HL-60 (cell line): ENCODE measurements at regions not wholly inside any gene's neighbourhood (a gene's known extent, or its start where the extent isn't known, plus 50 kb on each side); places are given as distances from the start of the nearest gene placed in this dataset.
"Not testable (repeated sequence)": the region's sequence is repeated elsewhere in the genome, so short reads cannot be mapped to it uniquely, and the experiment has no call there.

Experiments used
- DNase-seq, 2 experiments: peaks; one replicate each; pipeline ENCODE4 v3.0.0-alpha.2; 2010 to 2020; ENCODE audit warnings: low read depth in 1 of 2, low spot score in 1 of 2
- H3K27ac ChIP-seq: fragments of 250-450 bp; sonication (Bioruptor Pico); replicated peaks from 2 replicates; pipeline ENCODE4 v1.5.1; 2020; ENCODE audit warnings: mild to moderate bottlenecking, moderate library complexity
- H3K27me3 ChIP-seq: fragments of 250-450 bp; sonication (Bioruptor Pico); 2 replicates; pipeline ENCODE4 v1.5.1; 2021; ENCODE audit warnings: mild to moderate bottlenecking, moderate library complexity; ENCODE audit not compliant: insufficient read depth, poor library complexity, severe bottlenecking
- H3K4me3 ChIP-seq: replicated peaks from 2 replicates; pipeline ENCODE4 v1.5.1; 2011; ENCODE audit warnings: mild to moderate bottlenecking, control low read depth, low read length; ENCODE audit not compliant: insufficient read depth
- CTCF ChIP-seq: IDR thresholded peaks from one replicate; pipeline ENCODE4 v1.5.1; 2011; ENCODE audit warnings: low read length, control low read depth, inconsistent platforms; ENCODE audit not compliant: insufficient read depth
- GABPA ChIP-seq: IDR thresholded peaks from 2 replicates; pipeline ENCODE4 v1.6.1; 2012; ENCODE audit warnings: low read depth
- POLR2AphosphoS5 ChIP-seq: IDR thresholded peaks from 2 replicates; pipeline ENCODE4 v1.6.1; 2012; ENCODE audit warnings: low read depth
- SPI1 ChIP-seq: IDR thresholded peaks from 2 replicates; pipeline ENCODE4 v1.6.1; 2012; ENCODE audit warnings: low read depth, mild to moderate bottlenecking, borderline replicate concordance
- TF ChIP-seq, protein P1 (sequence below): IDR thresholded peaks from 2 replicates; pipeline ENCODE4 v1.6.1; 2012; ENCODE audit warnings: low read depth; ENCODE audit not compliant: insufficient replicate concordance

- H3K4me3 ChIP-seq, H3K27ac ChIP-seq, H3K27me3 ChIP-seq: not testable (repeated sequence)
- TF ChIP-seq SPI1: peak; percentile 66; the same call in 1 of the 2 replicates
- DNase-seq: peak in 1 of 2 experiments; percentile 33
These were observed 79.1 kb upstream of the PARP4 start for GRCh38 chr13:24591697-24592096.

- H3K27me3 ChIP-seq, H3K27ac ChIP-seq, H3K4me3 ChIP-seq, DNase-seq: not testable (repeated sequence)
These were observed 82.1 kb upstream of the ATP12A start for GRCh38 chr13:24597906-24598670.

DNA sequence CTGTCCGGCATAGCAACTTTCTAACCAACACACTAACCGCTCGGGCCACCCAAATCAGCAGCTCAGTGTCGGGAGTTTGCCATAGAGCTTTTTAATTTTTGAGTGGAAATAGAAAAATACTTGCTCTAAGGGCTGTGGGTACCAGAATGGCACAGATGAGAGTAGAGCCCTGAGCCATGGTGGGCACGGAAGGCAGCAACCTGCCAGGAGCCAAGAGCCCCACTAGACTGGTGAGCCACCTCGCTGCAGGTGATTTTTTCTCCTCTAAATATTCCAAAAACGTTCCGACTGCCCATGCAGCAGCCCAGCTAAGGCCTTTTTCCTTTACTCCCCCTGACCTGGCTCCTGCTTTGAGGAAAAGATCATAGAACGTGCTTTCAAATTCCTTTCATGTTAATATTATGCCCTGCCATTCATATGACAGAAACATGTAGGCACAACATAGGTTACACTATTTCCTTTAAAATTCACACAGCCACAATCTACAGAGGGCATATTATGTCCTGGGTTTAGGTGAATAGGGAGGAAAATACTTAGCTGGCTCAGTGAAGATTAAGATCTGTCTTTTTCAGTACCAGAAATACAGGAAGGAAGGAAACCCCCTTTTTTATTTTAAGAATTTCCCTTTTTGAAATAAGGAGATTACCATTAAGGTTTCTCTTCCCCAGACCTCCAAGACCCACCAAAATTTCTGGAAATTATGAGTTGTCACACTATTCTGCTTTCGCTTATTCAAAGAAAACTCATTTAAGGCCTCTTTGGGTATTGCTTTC lies 81.0 kb upstream of the ATP12A start:
- H3K4me3 ChIP-seq, DNase-seq, H3K27me3 ChIP-seq, H3K27ac ChIP-seq: not testable (repeated sequence)

- Histone ChIP-seq H3K27ac (no peak overlapping the region; the same call in 1 of the 2 replicates), H3K4me3 (no peak overlapping the region), H3K27me3 (no peaks in the 10 kb centered on the region)
- no peak for TF ChIP-seq SPI1
- peak; percentile 28 for TF ChIP-seq CTCF
- DNase-seq: peak; percentile 17 to 25
These were observed 74.3 kb upstream of the ATP12A start for GRCh38 chr13:24605923-24606372.

GRCh38 chr13:24606486-24607170 lies 73.6 kb upstream of the ATP12A start:
- no peak for TF ChIP-seq POLR2AphosphoS5
- no peak for TF ChIP-seq SPI1
- TF ChIP-seq CTCF: no peak
- TF ChIP-seq, protein P1, sequence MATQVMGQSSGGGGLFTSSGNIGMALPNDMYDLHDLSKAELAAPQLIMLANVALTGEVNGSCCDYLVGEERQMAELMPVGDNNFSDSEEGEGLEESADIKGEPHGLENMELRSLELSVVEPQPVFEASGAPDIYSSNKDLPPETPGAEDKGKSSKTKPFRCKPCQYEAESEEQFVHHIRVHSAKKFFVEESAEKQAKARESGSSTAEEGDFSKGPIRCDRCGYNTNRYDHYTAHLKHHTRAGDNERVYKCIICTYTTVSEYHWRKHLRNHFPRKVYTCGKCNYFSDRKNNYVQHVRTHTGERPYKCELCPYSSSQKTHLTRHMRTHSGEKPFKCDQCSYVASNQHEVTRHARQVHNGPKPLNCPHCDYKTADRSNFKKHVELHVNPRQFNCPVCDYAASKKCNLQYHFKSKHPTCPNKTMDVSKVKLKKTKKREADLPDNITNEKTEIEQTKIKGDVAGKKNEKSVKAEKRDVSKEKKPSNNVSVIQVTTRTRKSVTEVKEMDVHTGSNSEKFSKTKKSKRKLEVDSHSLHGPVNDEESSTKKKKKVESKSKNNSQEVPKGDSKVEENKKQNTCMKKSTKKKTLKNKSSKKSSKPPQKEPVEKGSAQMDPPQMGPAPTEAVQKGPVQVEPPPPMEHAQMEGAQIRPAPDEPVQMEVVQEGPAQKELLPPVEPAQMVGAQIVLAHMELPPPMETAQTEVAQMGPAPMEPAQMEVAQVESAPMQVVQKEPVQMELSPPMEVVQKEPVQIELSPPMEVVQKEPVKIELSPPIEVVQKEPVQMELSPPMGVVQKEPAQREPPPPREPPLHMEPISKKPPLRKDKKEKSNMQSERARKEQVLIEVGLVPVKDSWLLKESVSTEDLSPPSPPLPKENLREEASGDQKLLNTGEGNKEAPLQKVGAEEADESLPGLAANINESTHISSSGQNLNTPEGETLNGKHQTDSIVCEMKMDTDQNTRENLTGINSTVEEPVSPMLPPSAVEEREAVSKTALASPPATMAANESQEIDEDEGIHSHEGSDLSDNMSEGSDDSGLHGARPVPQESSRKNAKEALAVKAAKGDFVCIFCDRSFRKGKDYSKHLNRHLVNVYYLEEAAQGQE: no peak
- no peak for TF ChIP-seq GABPA

DNA sequence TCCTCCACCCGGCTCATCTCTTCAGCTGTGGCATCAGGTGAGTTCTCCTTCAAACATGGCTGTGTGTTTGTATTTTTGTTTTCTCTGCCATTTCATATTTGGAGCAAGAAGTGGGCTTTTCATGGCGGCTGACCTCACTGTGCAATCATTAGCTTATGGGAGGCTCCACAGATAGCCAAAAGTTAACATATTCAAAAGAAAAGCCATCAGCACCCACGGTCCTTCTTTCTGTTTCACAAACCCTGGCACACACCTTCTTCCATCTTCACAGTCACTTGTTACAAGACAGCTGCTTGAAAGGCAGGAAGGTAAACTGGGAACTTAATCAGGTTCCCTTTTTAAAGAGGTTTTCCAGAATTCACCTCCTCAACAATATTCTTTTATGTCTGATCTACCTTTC lies 69.3 kb upstream of the ATP12A start:
- no peak for TF ChIP-seq POLR2AphosphoS5
- no peaks in the 10 kb centered on the region for H3K27me3 ChIP-seq
- H3K4me3 ChIP-seq: no peak overlapping the region
- no peak overlapping the region for H3K27ac ChIP-seq
- no peak for DNase-seq

More at GRCh38 chr13:24606486-24607170, 73.6 kb upstream of the ATP12A start:
- Histone ChIP-seq H3K4me3 (no peak overlapping the region), H3K27me3 (no peaks in the 10 kb centered on the region), H3K27ac (no peak overlapping the region)
- DNase-seq: no peak
